GM12874 (cell line): ENCODE measurements at regions not wholly inside any gene's neighbourhood (a gene's known extent, or its start where the extent isn't known, plus 50 kb on each side); places are given as distances from the start of the nearest gene placed in this dataset.

ENCODE experiments used
- CTCF ChIP-seq: IDR thresholded peaks from 2 replicates; pipeline ENCODE4 v1.5.1; 2011; ENCODE audit warnings: low read depth, mild to moderate bottlenecking, control low read depth, low read length, moderate library complexity; ENCODE audit not compliant: insufficient read depth

DNA sequence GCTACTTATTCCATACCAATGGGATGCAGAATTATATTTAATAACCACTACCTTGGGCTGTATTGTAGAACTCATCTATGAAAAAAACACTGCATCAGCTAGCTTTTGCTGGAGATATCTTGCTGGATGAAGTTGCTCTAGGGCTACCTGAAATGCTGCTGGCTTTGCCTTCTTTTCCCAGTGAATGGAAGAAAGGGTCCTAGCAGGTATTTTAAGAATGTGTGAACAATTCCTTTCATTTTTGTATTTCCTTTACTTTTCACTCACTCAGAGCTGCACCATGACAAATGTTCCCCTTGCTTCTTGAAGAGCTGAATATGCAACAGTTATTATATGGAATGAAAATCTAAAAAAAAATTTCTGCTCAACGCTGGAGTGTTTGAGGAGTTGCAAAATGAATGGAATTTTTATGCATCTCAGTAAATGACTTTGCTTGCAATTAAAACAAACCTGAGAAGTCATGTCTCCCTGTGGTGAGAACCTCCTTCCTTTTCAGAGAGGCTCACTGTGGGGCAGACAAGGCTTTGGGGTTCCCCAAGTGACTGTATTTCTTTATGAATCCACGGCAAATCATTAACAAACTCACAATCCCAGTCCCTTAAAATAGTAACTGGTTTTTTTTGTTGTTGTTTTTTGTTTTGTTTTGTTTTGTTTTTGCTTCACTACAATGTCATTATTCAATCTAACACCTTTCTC lies 566.8 kb upstream of the KIRREL3 start:
- no peak for TF ChIP-seq CTCF

- TF ChIP-seq CTCF, result no peak
Measured at GRCh38 chr11:127564810-127565209, 564.2 kb upstream of the KIRREL3 start.

GRCh38 chr11:127559978-127560377 lies 559.4 kb upstream of the KIRREL3 start:
- TF ChIP-seq CTCF, result no peak

DNA sequence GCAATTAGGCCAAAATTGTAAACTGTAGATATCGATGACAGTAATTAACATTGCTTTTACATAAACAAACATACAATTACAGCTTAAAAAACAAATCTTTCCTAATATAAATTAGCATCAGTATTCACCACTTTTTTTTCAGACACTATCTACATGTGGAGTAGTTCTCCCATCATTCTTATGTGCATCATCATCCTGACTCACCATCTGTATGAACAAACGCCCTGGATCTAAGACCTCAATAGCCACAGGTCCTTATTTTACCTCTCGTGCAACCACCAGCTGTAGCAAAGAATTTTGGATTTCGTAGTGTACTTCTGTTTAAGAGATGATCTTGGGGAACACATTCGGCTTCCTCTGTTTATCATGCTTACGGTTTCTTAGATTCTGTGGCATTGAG lies 551.9 kb upstream of the KIRREL3 start:
- no peak for TF ChIP-seq CTCF

DNA sequence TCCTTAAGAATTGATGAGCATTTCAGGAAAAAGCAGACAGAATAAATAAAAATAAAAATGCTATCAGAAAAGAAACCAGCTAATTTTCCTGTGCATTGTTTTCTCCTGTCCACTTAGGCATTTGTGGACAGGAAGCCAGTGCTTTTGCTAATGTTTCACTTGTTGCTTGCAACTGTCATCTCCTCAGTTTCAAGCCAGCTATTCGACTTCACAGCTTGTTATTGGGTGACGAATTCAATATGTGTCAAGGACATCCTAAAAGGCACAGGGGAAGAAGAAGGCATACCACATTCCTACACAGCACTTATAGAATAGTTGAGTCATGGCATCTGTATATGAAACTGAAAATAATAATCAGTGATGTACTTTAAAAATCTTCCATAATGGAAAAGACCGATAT lies 530.6 kb upstream of the KIRREL3 start:
- no peak for TF ChIP-seq CTCF

- TF ChIP-seq CTCF, result no peak
Measured at GRCh38 chr11:127528297-127528696, 527.7 kb upstream of the KIRREL3 start.

GRCh38 chr11:127524618-127525017 lies 524.0 kb upstream of the KIRREL3 start:
- TF ChIP-seq CTCF, result no peak
